ENCODE measurements at regions not wholly inside any gene's neighbourhood (a gene's known extent, or its start where the extent isn't known, plus 50 kb on each side); places are given as distances from the start of the nearest gene placed in this dataset.
"Not testable (repeated sequence)": the region's sequence is repeated elsewhere in the genome, so short reads cannot be mapped to it uniquely, and the experiment has no call there.

DNA sequence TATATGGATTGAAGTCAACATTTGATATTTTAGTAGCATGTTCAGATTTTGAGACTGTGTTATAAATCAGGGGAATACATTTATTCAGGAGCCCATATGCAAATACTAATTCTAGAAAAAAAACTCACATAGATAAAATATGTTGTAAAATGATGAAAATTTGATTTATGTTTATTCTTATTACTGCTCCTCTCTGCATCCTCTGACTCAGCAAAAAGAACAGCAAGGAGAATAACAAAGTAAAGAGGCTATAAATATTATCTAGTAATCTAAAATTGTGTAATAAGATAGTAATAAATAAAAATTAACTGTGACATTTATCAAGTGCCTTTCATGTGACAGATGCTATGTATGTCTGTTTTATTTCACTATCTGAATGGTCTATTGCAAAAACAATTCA lies 507.2 kb upstream of the ANO3 start:
- no peaks in the 10 kb centered on the region; the same call in 1 of the 2 replicates for H3K9me3 ChIP-seq (ENCODE audit: control insufficient read depth, insufficient read depth, low read length)
- no peak overlapping the region for H3K9ac ChIP-seq (ENCODE audit: low read depth, low read length)
- H3K4me1 ChIP-seq (ENCODE audit: insufficient read depth, low read length): no peaks in the 10 kb centered on the region

GRCh38 chr11:25831485-25831884 lies 500.4 kb upstream of the ANO3 start:
- H3K36me3 ChIP-seq (ENCODE audit: insufficient read depth, low read length); H3K9ac ChIP-seq (ENCODE audit: low read depth, low read length); H3K4me1 ChIP-seq (ENCODE audit: insufficient read depth, low read length); H3K9me3 ChIP-seq (ENCODE audit: control insufficient read depth, insufficient read depth, low read length): not testable (repeated sequence)

More for the DNA sequence above, 507.2 kb upstream of the ANO3 start:
- H3K36me3 ChIP-seq (ENCODE audit: insufficient read depth, low read length): no peaks in the 10 kb centered on the region

DNA sequence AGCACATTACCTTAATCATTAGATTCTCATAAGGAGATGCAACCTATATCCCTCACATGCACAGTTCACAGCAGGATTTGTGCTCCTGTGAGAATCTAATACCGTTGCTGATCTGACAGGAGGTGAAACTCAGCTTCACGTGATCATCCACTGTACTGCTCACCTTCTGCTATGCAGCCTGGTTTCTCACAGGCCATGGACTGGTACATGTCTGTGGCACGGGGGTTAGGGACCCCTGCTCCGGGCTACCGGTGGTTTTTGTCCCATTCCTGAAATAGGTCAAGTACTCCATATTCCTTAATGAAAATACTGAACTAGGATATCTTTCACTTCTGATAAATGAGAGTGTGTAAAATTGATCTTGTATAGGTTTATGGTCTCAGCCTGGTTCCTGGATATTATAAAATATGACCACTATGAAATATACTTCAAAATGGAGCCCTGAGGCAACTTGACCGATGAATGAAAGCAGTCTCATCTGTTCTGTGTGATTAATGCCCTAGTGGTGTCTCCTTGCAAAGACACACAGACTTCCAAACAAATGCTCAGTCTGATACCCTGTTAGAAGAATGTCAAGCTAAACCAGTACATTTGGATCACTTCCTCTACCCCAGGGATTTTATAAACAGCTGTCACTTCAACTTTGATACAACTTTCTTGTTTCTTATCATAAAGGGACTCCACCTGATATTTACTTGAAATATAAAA lies 492.9 kb upstream of the ANO3 start:
- Histone ChIP-seq H3K9me3 (ENCODE audit: control insufficient read depth, insufficient read depth, low read length) (no peaks in the 10 kb centered on the region), H3K4me1 (ENCODE audit: insufficient read depth, low read length) (no peaks in the 10 kb centered on the region), H3K9ac (ENCODE audit: low read depth, low read length) (no peak overlapping the region), H3K36me3 (ENCODE audit: insufficient read depth, low read length) (no peaks in the 10 kb centered on the region)

DNA sequence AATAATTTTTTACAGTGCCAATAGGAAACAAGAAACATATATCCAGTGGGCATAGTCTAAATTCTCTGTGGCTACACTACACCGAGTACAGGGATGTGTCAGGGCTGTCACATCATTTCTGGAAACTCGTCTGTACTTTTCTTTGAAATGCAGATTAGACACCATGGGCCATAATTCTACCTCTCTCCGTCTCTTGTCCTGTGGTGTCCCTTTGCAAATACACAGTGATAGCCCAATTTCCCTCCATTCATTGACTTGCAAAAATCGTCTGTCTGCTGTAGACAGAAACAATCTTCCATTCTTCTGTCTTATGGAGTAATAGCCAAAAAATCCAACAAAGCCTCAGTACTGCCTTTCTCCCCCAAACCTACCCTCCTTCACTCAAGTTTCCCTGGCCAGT lies 487.1 kb upstream of the ANO3 start:
- no peaks in the 10 kb centered on the region for H3K36me3 ChIP-seq (ENCODE audit: insufficient read depth, low read length)
- H3K9me3 ChIP-seq (ENCODE audit: control insufficient read depth, insufficient read depth, low read length): no peaks in the 10 kb centered on the region
- H3K4me1 ChIP-seq (ENCODE audit: insufficient read depth, low read length): no peaks in the 10 kb centered on the region
- no peak overlapping the region for H3K9ac ChIP-seq (ENCODE audit: low read depth, low read length)

DNA sequence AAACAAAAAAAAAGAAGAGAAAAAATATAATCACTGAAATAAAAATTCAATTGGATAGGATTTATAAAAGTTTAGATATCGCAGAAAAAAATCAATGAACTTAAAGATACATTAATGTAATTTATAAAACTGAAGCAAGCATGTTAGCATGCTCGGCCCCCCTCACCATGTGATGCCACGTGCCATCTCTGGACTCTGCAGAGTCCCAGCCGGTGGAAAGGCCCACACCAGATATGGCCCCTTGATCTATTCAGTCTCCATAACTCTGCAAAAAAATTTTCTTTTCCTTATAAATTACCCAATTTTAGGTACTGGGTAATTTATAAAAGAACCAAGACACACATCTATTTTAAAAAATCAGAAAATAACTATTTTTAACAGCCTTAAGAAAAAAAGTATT lies 476.0 kb upstream of the ANO3 start:
- Histone ChIP-seq H3K36me3 (ENCODE audit: insufficient read depth, low read length) (no peaks in the 10 kb centered on the region), H3K4me1 (ENCODE audit: insufficient read depth, low read length) (no peaks in the 10 kb centered on the region), H3K9ac (ENCODE audit: low read depth, low read length) (no peak overlapping the region), H3K9me3 (ENCODE audit: control insufficient read depth, insufficient read depth, low read length) (no peaks in the 10 kb centered on the region)

- Histone ChIP-seq H3K9ac (ENCODE audit: low read depth, low read length) (no peak overlapping the region), H3K36me3 (ENCODE audit: insufficient read depth, low read length) (no peaks in the 10 kb centered on the region), H3K4me1 (ENCODE audit: insufficient read depth, low read length) (no peaks in the 10 kb centered on the region), H3K9me3 (ENCODE audit: control insufficient read depth, insufficient read depth, low read length) (no peaks in the 10 kb centered on the region)
Measured at GRCh38 chr11:25859776-25860175, 472.2 kb upstream of the ANO3 start.

GRCh38 chr11:25860677-25861450 lies 471.1 kb upstream of the ANO3 start:
- H3K9ac ChIP-seq (ENCODE audit: low read depth, low read length): no peak overlapping the region
- H3K36me3 ChIP-seq (ENCODE audit: insufficient read depth, low read length): no peaks in the 10 kb centered on the region
- no peaks in the 10 kb centered on the region for H3K9me3 ChIP-seq (ENCODE audit: control insufficient read depth, insufficient read depth, low read length)

DNA sequence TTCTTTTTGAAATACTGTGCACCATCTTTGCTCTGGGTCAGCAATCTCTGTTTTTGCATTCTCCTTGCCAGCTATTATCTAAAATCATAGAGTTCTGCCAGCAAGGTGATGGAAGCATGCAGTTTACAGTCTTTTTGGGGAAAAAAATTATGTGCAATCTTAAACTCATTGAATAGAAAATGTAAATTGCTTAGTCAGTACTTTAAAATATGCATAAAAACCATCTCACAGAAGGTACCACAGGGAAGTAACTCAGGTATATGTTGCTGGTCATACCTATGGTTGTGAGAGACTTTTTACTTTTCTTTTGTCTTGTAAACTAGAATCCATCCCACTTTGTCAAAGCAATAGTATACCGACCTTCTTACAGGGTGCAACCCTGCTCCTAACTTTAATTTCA lies 469.8 kb upstream of the ANO3 start:
- H3K9ac ChIP-seq (ENCODE audit: low read depth, low read length): no peak overlapping the region
- H3K9me3 ChIP-seq (ENCODE audit: control insufficient read depth, insufficient read depth, low read length): no peaks in the 10 kb centered on the region

More at GRCh38 chr11:25860677-25861450, 471.1 kb upstream of the ANO3 start:
- no peaks in the 10 kb centered on the region for H3K4me1 ChIP-seq (ENCODE audit: insufficient read depth, low read length)

DNA sequence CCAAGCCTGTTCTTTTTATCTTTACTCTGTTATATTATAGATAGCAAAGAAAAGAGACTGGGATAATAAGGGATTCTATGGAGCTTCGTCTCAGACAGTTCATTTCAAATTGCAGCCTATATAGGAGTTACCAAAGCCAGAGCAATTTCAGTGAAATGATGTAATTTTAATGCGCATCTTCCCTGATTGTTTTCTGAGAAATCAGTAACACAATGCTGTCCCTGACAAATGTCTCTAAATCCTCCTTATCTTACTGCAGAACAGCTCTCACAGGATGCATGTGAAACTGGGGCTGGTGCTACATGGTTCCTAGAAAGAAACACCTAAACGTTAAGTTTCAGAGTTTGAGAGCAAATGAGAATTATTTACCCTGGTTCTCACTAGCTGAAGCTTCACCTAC lies 467.9 kb upstream of the ANO3 start:
- H3K9me3 ChIP-seq (ENCODE audit: control insufficient read depth, insufficient read depth, low read length): no peaks in the 10 kb centered on the region
- no peaks in the 10 kb centered on the region for H3K4me1 ChIP-seq (ENCODE audit: insufficient read depth, low read length)
- H3K9ac ChIP-seq (ENCODE audit: low read depth, low read length): no peak overlapping the region
- no peaks in the 10 kb centered on the region for H3K36me3 ChIP-seq (ENCODE audit: insufficient read depth, low read length)

More for the DNA sequence above, 469.8 kb upstream of the ANO3 start:
- no peaks in the 10 kb centered on the region for H3K4me1 ChIP-seq (ENCODE audit: insufficient read depth, low read length)
- H3K36me3 ChIP-seq (ENCODE audit: insufficient read depth, low read length): no peaks in the 10 kb centered on the region

- H3K9ac ChIP-seq (ENCODE audit: low read depth, low read length): no peak overlapping the region
- peaks cover 6% of the 10 kb centered on the region; the same call in 1 of the 2 replicates for H3K4me1 ChIP-seq (ENCODE audit: insufficient read depth, low read length)
- H3K36me3 ChIP-seq (ENCODE audit: insufficient read depth, low read length): no peaks in the 10 kb centered on the region
- no peaks in the 10 kb centered on the region for H3K9me3 ChIP-seq (ENCODE audit: control insufficient read depth, insufficient read depth, low read length)
Measured at GRCh38 chr11:25876456-25876965, 455.4 kb upstream of the ANO3 start.

DNA sequence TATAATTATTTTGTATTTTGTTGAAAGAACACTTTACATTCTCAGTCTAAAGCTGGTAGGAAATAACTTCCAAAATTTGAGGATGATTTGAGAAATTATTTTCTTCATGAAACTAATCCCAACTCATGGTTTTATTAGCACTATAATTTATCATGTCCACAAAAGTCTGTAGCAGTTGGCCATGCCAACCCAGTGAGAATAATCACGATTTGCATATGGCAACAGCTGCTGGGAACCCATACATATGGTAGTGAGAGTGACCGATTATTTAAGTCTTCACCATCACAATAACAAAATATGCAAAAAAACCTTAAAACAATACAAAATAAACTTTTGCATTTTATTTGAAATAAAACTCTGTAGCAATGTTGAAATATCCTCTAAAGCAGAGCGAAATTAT lies 445.9 kb upstream of the ANO3 start:
- no peaks in the 10 kb centered on the region for H3K36me3 ChIP-seq (ENCODE audit: insufficient read depth, low read length)
- H3K9ac ChIP-seq (ENCODE audit: low read depth, low read length): no peak overlapping the region
- H3K9me3 ChIP-seq (ENCODE audit: control insufficient read depth, insufficient read depth, low read length): no peaks in the 10 kb centered on the region

GRCh38 chr11:25890626-25891260 lies 441.2 kb upstream of the ANO3 start:
- Histone ChIP-seq H3K9ac (ENCODE audit: low read depth, low read length) (no peak overlapping the region), H3K36me3 (ENCODE audit: insufficient read depth, low read length) (no peaks in the 10 kb centered on the region), H3K4me1 (ENCODE audit: insufficient read depth, low read length) (no peaks in the 10 kb centered on the region; the same call in 1 of the 2 replicates), H3K9me3 (ENCODE audit: control insufficient read depth, insufficient read depth, low read length) (no peaks in the 10 kb centered on the region)

More for the DNA sequence above, 445.9 kb upstream of the ANO3 start:
- no peaks in the 10 kb centered on the region; the same call in 1 of the 2 replicates for H3K4me1 ChIP-seq (ENCODE audit: insufficient read depth, low read length)

- Histone ChIP-seq H3K36me3 (ENCODE audit: insufficient read depth, low read length) (no peaks in the 10 kb centered on the region), H3K9me3 (ENCODE audit: control insufficient read depth, insufficient read depth, low read length) (no peaks in the 10 kb centered on the region), H3K9ac (ENCODE audit: low read depth, low read length) (no peak overlapping the region)
Measured at GRCh38 chr11:25891960-25892359, 440.0 kb upstream of the ANO3 start.

DNA sequence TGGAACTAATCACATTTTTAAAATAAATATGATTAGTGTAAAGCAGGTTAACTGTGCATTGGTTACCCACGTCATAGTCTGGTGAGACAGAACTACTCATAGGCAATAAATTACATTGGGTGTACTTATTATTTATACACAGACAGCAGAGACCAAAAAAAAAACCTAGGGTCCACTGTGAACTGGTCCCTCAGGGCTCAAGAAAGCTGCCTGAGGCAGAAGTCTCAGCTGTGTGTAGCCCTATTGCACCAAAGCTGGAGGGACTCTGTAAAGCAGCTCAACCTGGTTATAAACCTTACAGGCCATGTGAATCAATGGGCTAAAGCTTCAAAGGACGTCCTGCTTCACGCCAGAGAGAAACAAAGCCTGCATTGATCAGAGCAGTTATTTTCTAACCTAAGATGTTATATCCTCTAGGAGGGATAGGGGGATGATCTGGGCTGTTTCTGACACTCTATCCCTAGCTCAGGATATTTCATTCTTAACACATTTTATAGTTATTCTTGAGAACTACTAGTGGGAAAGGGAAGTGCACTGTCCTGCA lies 432.2 kb upstream of the ANO3 start:
- no peak overlapping the region for H3K9ac ChIP-seq (ENCODE audit: low read depth, low read length)
- no peaks in the 10 kb centered on the region for H3K9me3 ChIP-seq (ENCODE audit: control insufficient read depth, insufficient read depth, low read length)
- H3K4me1 ChIP-seq (ENCODE audit: insufficient read depth, low read length): no peaks in the 10 kb centered on the region
- H3K36me3 ChIP-seq (ENCODE audit: insufficient read depth, low read length): no peaks in the 10 kb centered on the region

More at GRCh38 chr11:25891960-25892359, 440.0 kb upstream of the ANO3 start:
- no peaks in the 10 kb centered on the region for H3K4me1 ChIP-seq (ENCODE audit: insufficient read depth, low read length)

Data from ES-I3 (cell line).